SK-N-SH treated with all-trans-retinoic acid at 6 μM for 48 hours (cell line): ENCODE measurements at regions not wholly inside any gene's neighbourhood (a gene's known extent, or its start where the extent isn't known, plus 50 kb on each side); places are given as distances from the start of the nearest gene placed in this dataset.

Source experiments
- ATAC-seq: fragments of 200-7000 bp; cut with Tn5 transposase; 3 replicates; pipeline ENCODE4 v1.9.1; 2020; ENCODE audit warnings: mild to moderate bottlenecking, moderate library complexity
- ARNTL ChIP-seq: fragments of 450-650 bp; formaldehyde crosslinking; IDR thresholded peaks from 2 replicates; pipeline ENCODE4 v1.5.0; 2020; ENCODE audit warnings: low read depth, mild to moderate bottlenecking, moderate library complexity, borderline replicate concordance
- CREB5 ChIP-seq: fragments of 250-450 bp; sonication (Bioruptor Pico); IDR thresholded peaks from 2 replicates; pipeline ENCODE4 v1.5.1; 2020; ENCODE audit warnings: low read depth, mild to moderate bottlenecking, moderate library complexity
- CSDC2 ChIP-seq: fragments of 250-450 bp; sonication (Bioruptor Pico); IDR thresholded peaks from 2 replicates; pipeline ENCODE4 v1.5.0; 2020; ENCODE audit warnings: mild to moderate bottlenecking, moderate library complexity
- CSRNP3 ChIP-seq: fragments of 250-450 bp; sonication (Bioruptor Pico); IDR thresholded peaks from 2 replicates; pipeline ENCODE4 v1.5.1; 2021; ENCODE audit warnings: mild to moderate bottlenecking, moderate library complexity
- ESRRG ChIP-seq: fragments of 250-450 bp; sonication (Bioruptor Pico); IDR thresholded peaks from 2 replicates; pipeline ENCODE4 v1.6.1; 2021; ENCODE audit warnings: mild to moderate bottlenecking
- GLIS3 ChIP-seq: fragments of 250-450 bp; sonication (Bioruptor Pico); IDR thresholded peaks from 2 replicates; pipeline ENCODE4 v1.5.0; 2020; ENCODE audit warnings: mild to moderate bottlenecking, moderate library complexity
- ISL1 ChIP-seq: fragments of 250-450 bp; sonication (Bioruptor Pico); IDR thresholded peaks from 2 replicates; pipeline ENCODE4 v2.1.2; 2022; ENCODE audit warnings: mild to moderate bottlenecking, moderate library complexity
- OSR1 ChIP-seq: fragments of 250-450 bp; sonication (Bioruptor Pico); IDR thresholded peaks from 2 replicates; pipeline ENCODE4 v1.8.0; 2022; ENCODE audit warnings: moderate library complexity, mild to moderate bottlenecking, inconsistent platforms
- PATZ1 ChIP-seq: fragments of 250-450 bp; sonication (Bioruptor Pico); IDR thresholded peaks from 2 replicates; pipeline ENCODE4 v1.8.0; 2020; ENCODE audit warnings: mild to moderate bottlenecking, moderate library complexity, borderline replicate concordance
- RARB ChIP-seq: fragments of 250-450 bp; sonication (Bioruptor Pico); IDR thresholded peaks from 2 replicates; pipeline ENCODE4 v1.8.0; 2021; ENCODE audit warnings: mild to moderate bottlenecking, moderate library complexity
- SNAI2 ChIP-seq: fragments of 250-450 bp; sonication (Bioruptor Pico); IDR thresholded peaks from 2 replicates; pipeline ENCODE4 v1.5.0; 2020; ENCODE audit warnings: mild to moderate bottlenecking, moderate library complexity
- TCF4 ChIP-seq: fragments of 250-450 bp; sonication (Bioruptor Pico); IDR thresholded peaks from 2 replicates; pipeline ENCODE4 v1.8.0; 2021; ENCODE audit warnings: mild to moderate bottlenecking, moderate library complexity, borderline replicate concordance
- TOX ChIP-seq: fragments of 250-450 bp; sonication (Bioruptor Pico); IDR thresholded peaks from 2 replicates; pipeline ENCODE4 v1.8.0; 2021; ENCODE audit warnings: mild to moderate bottlenecking, moderate library complexity, borderline replicate concordance
- ZC3H10 ChIP-seq: fragments of 250-450 bp; sonication (Bioruptor Pico); IDR thresholded peaks from 2 replicates; pipeline ENCODE4 v1.5.1; 2021; ENCODE audit warnings: mild to moderate bottlenecking, moderate library complexity
- ZNF565 ChIP-seq: fragments of 450-650 bp; formaldehyde crosslinking; conservative IDR thresholded peaks from 2 replicates; pipeline ENCODE4 v1.5.0; 2020; ENCODE audit warnings: low read depth, mild to moderate bottlenecking, moderate library complexity
- ZNF70 ChIP-seq: fragments of 450-650 bp; formaldehyde crosslinking; IDR thresholded peaks from 2 replicates; pipeline ENCODE4 v1.5.0; 2020; ENCODE audit warnings: mild to moderate bottlenecking, moderate library complexity
- TF ChIP-seq, protein P1 (sequence below): fragments of 250-450 bp; sonication (Bioruptor Pico); IDR thresholded peaks from 2 replicates; pipeline ENCODE4 v1.8.0; 2021; ENCODE audit warnings: low read depth, mild to moderate bottlenecking, moderate library complexity, borderline replicate concordance
- TF ChIP-seq, protein P2 (sequence below): fragments of 250-450 bp; sonication (Bioruptor Pico); IDR thresholded peaks from 2 replicates; pipeline ENCODE4 v1.5.0; 2020; ENCODE audit warnings: mild to moderate bottlenecking, moderate library complexity

- TF ChIP-seq CSRNP3 (CRISPR knock-in tag), result no peak
- TF ChIP-seq ARNTL (CRISPR knock-in tag), result no peak
- TF ChIP-seq, all 23 proteins: peak for 0
These were observed 64.3 kb upstream of the SIRPG start (continued) for GRCh38 chr20:1721687-1722512.

- no peak for ATAC-seq
- TF ChIP-seq ZC3H10 (CRISPR knock-in tag) (no peak), ZNF565 (CRISPR knock-in tag) (no peak), PATZ1 (CRISPR knock-in tag) (no peak), RARB (no peak), TOX (no peak), ZNF70 (no peak), TCF4 (CRISPR knock-in tag) (no peak), SNAI2 (CRISPR knock-in tag) (no peak), GLIS3 (CRISPR knock-in tag) (no peak), ISL1 (CRISPR knock-in tag) (no peak)
- TF ChIP-seq, protein P1, sequence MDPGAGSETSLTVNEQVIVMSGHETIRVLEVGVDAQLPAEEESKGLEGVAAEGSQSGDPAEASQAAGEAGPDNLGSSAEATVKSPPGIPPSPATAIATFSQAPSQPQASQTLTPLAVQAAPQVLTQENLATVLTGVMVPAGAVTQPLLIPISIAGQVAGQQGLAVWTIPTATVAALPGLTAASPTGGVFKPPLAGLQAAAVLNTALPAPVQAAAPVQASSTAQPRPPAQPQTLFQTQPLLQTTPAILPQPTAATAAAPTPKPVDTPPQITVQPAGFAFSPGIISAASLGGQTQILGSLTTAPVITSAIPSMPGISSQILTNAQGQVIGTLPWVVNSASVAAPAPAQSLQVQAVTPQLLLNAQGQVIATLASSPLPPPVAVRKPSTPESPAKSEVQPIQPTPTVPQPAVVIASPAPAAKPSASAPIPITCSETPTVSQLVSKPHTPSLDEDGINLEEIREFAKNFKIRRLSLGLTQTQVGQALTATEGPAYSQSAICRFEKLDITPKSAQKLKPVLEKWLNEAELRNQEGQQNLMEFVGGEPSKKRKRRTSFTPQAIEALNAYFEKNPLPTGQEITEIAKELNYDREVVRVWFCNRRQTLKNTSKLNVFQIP (CRISPR knock-in tag), result no peak
These were observed 63.4 kb upstream of the SIRPG start for GRCh38 chr20:1720845-1721475.

DNA sequence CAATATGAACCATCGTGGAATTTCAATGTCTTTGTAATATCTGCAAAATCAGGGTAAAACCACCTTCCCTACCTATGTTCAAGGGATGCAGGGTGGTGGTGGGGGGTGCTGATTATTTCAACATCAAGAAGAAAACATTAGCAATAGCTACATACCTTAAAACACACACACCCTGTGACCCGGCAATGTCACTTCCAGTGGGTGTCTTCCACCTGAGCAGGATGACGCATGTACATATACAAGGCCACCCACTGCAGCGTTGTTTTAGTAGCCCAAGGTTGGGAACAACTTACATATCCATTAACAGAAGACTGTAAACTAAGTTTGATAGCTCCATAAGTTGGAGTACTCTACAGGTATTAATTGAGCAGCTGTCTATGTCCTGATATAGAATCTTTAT lies 62.6 kb upstream of the SIRPG start:
- TF ChIP-seq OSR1 (CRISPR knock-in tag) (no peak), ISL1 (CRISPR knock-in tag) (no peak), TCF4 (CRISPR knock-in tag) (no peak), CREB5 (CRISPR knock-in tag) (no peak), CSDC2 (CRISPR knock-in tag) (no peak), ESRRG (CRISPR knock-in tag) (no peak), ZNF70 (no peak), GLIS3 (CRISPR knock-in tag) (no peak), TOX (no peak), ARNTL (CRISPR knock-in tag) (no peak), RARB (no peak)
- TF ChIP-seq, protein P2, sequence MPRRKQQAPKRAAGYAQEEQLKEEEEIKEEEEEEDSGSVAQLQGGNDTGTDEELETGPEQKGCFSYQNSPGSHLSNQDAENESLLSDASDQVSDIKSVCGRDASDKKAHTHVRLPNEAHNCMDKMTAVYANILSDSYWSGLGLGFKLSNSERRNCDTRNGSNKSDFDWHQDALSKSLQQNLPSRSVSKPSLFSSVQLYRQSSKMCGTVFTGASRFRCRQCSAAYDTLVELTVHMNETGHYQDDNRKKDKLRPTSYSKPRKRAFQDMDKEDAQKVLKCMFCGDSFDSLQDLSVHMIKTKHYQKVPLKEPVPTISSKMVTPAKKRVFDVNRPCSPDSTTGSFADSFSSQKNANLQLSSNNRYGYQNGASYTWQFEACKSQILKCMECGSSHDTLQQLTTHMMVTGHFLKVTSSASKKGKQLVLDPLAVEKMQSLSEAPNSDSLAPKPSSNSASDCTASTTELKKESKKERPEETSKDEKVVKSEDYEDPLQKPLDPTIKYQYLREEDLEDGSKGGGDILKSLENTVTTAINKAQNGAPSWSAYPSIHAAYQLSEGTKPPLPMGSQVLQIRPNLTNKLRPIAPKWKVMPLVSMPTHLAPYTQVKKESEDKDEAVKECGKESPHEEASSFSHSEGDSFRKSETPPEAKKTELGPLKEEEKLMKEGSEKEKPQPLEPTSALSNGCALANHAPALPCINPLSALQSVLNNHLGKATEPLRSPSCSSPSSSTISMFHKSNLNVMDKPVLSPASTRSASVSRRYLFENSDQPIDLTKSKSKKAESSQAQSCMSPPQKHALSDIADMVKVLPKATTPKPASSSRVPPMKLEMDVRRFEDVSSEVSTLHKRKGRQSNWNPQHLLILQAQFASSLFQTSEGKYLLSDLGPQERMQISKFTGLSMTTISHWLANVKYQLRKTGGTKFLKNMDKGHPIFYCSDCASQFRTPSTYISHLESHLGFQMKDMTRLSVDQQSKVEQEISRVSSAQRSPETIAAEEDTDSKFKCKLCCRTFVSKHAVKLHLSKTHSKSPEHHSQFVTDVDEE, result no peak
- TF ChIP-seq, protein P1 (CRISPR knock-in tag), result no peak
- no peak for ATAC-seq
